Sigmoid colon (tissue), 6 donors: ENCODE measurements at regions not wholly inside any gene's neighbourhood (a gene's known extent, or its start where the extent isn't known, plus 50 kb on each side); places are given as distances from the start of the nearest gene placed in this dataset.

Experiments used
- DNase-seq: peaks from one replicate; pipeline ENCODE4 v3.0.0-alpha.2; 2019
- H3K27ac ChIP-seq, 4 donors: fragments of 200-600 bp; sonication (generic); one replicate each; pipeline ENCODE4 v1.5.1; 2016 to 2019; ENCODE audit warnings: mild to moderate bottlenecking in 1 of 4
- H3K27me3 ChIP-seq, 3 donors: fragments of 200-600 bp; sonication (generic); one replicate each; pipeline ENCODE4 v1.5.1; 2019; ENCODE audit warnings: mild to moderate bottlenecking in 1 of 3
- H3K36me3 ChIP-seq, 4 donors: fragments of 200-600 bp; sonication (generic); one replicate each; pipeline ENCODE4 v1.5.1; 2016 to 2019
- H3K4me1 ChIP-seq, 4 donors: fragments of 200-600 bp; sonication (generic); one replicate each; pipeline ENCODE4 v1.5.1; 2017 to 2019
- H3K4me3 ChIP-seq, 4 donors: fragments of 200-600 bp; sonication (generic); one replicate each; pipeline ENCODE4 v1.5.1; 2017 to 2019; ENCODE audit warnings: mild to moderate bottlenecking in 2 of 4, moderate library complexity in 1 of 4
- H3K9me3 ChIP-seq, 4 donors: fragments of 200-600 bp in 3 of 4; sonication (generic) in 3 of 4; one replicate each; pipeline versions ENCODE4 v1.5.1 to v1.6.1; 2013 to 2019
- EP300 ChIP-seq, 4 donors: sonication (generic); formaldehyde crosslinking; IDR thresholded peaks; one replicate each; pipeline ENCODE4 v1.6.1; 2017; ENCODE audit warnings: antibody characterized with exemption in 4 of 4
- POLR2A ChIP-seq, 2 donors: fragments of 450-650 bp; IDR thresholded peaks; one replicate each; pipeline ENCODE4 v1.6.1; 2016; ENCODE audit warnings: antibody characterized with exemption in 2 of 2, mild to moderate bottlenecking in 2 of 2, moderate library complexity in 2 of 2
- POLR2AphosphoS5 ChIP-seq, 4 donors: sonication (generic); formaldehyde crosslinking; IDR thresholded peaks; one replicate each; pipeline ENCODE4 v1.6.1; 2017; ENCODE audit warnings: antibody characterized with exemption in 4 of 4
- WGBS, 2 donors: extraction: QIAGEN DNeasy Blood & Tissue Kit; methylation state at CpG; one replicate each; pipeline ENCODE4 v1.1.7; 2013; 5-methylcytosine and 5-hydroxymethylcytosine counted together
- intact Hi-C: fragments of 100-400 bp; cut with DNase I; formaldehyde crosslinking; loops from one replicate; pipeline ENCODE4 v1.15.1; 2023
- TF ChIP-seq, protein P1 (sequence below), 4 experiments: fragments of 450-650 bp in 3 of 4; fragments of 200-600 bp in 1 of 4; IDR thresholded peaks; one replicate each; pipeline ENCODE4 v1.5.1; 2016 to 2019; ENCODE audit warnings: antibody characterized with exemption in 4 of 4, mild to moderate bottlenecking in 3 of 4, moderate library complexity in 2 of 4
- donor health status: healthy with polysubstance abuse.
- donor health status: healthy.

DNA sequence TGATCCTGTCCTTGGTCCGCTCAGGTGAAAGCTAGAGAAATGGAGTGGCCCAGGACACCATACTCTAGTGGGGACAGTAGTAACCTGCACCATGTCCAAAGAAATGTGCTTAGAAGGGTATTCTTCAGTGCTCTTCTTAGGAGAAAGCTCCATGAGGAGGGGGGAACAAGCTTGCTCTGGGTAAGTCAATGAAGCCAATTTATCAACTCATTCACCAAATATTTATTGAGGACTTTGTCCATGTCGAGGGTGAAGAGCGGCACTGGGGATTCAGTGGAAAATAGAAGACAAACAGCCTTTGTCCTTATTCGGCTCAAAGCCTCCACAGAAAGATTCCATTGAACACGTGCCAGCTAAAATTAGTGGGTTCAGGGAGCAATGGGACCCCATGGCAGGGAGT, 677.8 kb downstream of the BCL11B start:
- no peak for TF ChIP-seq POLR2AphosphoS5 (IDR thresholded peaks at IDR 0.05)
- TF ChIP-seq EP300 (IDR thresholded peaks at IDR 0.05), result no peak
- no peak for TF ChIP-seq POLR2A (IDR thresholded peaks at IDR 0.05)
- TF ChIP-seq, protein P1, sequence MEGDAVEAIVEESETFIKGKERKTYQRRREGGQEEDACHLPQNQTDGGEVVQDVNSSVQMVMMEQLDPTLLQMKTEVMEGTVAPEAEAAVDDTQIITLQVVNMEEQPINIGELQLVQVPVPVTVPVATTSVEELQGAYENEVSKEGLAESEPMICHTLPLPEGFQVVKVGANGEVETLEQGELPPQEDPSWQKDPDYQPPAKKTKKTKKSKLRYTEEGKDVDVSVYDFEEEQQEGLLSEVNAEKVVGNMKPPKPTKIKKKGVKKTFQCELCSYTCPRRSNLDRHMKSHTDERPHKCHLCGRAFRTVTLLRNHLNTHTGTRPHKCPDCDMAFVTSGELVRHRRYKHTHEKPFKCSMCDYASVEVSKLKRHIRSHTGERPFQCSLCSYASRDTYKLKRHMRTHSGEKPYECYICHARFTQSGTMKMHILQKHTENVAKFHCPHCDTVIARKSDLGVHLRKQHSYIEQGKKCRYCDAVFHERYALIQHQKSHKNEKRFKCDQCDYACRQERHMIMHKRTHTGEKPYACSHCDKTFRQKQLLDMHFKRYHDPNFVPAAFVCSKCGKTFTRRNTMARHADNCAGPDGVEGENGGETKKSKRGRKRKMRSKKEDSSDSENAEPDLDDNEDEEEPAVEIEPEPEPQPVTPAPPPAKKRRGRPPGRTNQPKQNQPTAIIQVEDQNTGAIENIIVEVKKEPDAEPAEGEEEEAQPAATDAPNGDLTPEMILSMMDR (IDR thresholded peaks at IDR 0.05), result no peak
- H3K4me1 ChIP-seq, result no peaks in the 10 kb centered on the region
- no peak for DNase-seq
- H3K9me3 ChIP-seq, result no peaks in the 10 kb centered on the region
- 79 to 88% methylated on average over 5 of the region's 5 CpGs for WGBS, 2 donors
- intact Hi-C loops, result no loop called here
- no peak overlapping the region for H3K4me3 ChIP-seq
- no peaks in the 10 kb centered on the region for H3K36me3 ChIP-seq
- H3K27me3 ChIP-seq, result no peaks in the 10 kb centered on the region
- H3K27ac ChIP-seq, result no peak overlapping the region

DNA sequence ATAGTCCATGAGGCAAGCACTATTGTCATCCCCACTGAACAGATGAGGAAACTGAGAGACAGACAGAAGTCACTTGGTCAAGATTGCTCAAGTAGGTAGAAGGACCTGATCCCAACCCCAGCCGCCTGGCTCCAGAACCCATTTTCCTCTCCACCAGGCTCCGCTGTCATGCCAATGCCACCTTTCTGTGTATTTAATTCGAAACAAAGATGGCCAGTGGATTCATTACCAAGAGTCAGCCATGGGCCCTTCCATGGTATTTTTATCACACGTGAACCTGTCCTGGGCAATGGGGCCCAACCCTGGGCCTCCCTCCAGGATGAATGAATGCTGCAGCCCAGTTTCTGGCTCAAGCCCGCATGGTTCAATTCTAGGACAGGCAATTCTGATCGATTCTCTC, 673.4 kb downstream of the BCL11B start:
- H3K27ac ChIP-seq, result no peak overlapping the region
- TF ChIP-seq, protein P1 (IDR thresholded peaks at IDR 0.05), result no peak
- no peak for TF ChIP-seq EP300 (IDR thresholded peaks at IDR 0.05)
- TF ChIP-seq POLR2AphosphoS5 (IDR thresholded peaks at IDR 0.05), result no peak
- TF ChIP-seq POLR2A (IDR thresholded peaks at IDR 0.05), result no peak
- no peak for DNase-seq
- no peaks in the 10 kb centered on the region for H3K27me3 ChIP-seq
- intact Hi-C loops, result no loop called here
- H3K9me3 ChIP-seq, result no peaks in the 10 kb centered on the region
- 92 to 94% methylated on average over 6 of the region's 6 CpGs for WGBS, 2 donors
- no peak overlapping the region for H3K4me3 ChIP-seq
- H3K36me3 ChIP-seq, result no peaks in the 10 kb centered on the region
- H3K4me1 ChIP-seq, result no peaks in the 10 kb centered on the region

DNA sequence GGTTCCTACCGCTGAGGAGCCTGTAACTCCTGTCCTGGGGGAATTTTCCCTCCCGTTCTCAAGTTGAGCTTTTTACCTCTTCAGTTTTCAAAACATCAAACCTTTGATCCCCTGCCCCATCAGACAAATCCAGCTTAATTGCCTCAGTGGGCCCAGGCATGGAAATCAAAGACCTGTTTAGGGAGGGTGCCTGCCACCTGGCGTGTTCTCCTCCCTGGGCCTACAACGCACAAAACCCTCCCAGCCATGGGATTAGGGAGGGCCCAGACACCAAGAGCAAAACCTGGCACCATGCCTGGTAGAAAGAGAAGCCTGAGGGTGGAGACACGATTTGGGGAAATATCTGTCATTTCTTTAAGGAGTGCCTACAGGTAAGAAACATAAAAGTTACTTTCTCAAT, 672.9 kb downstream of the BCL11B start:
- TF ChIP-seq POLR2A (IDR thresholded peaks at IDR 0.05) (no peak), POLR2AphosphoS5 (IDR thresholded peaks at IDR 0.05) (no peak), EP300 (IDR thresholded peaks at IDR 0.05) (no peak)
- TF ChIP-seq, protein P1 (IDR thresholded peaks at IDR 0.05), result no peak
- 59 to 87% methylated on average over 5 of the region's 5 CpGs for WGBS, 2 donors
- H3K9me3 ChIP-seq, result no peaks in the 10 kb centered on the region
- H3K36me3 ChIP-seq, result no peaks in the 10 kb centered on the region
- no peaks in the 10 kb centered on the region for H3K27me3 ChIP-seq
- H3K4me1 ChIP-seq, result no peaks in the 10 kb centered on the region
- intact Hi-C loops, result no loop called here
- no peak overlapping the region for H3K27ac ChIP-seq
- DNase-seq, result no peak
- H3K4me3 ChIP-seq, result no peak overlapping the region

DNA sequence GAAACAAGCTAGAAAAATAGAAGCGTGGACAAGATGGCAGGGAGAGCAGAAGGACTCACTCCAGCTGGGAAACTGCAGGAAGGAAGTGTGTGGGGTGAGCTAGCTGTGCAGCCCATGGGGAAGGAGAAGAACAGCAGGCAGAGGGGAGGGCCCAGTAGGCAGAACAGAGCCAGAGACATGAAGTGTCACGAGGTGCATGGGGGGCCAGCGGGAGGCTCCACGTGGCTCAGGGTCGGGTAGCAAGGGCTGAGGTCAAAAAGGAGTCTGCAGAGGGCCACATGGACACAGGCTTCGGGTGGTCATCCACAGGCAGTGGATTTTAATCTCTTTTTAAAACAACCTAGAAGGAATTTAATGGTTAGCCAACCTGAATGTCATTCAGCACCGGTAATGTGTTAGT, 669.0 kb downstream of the BCL11B start:
- Histone ChIP-seq H3K4me3 (no peak overlapping the region), H3K36me3 (no peaks in the 10 kb centered on the region), H3K27ac (no peak overlapping the region), H3K9me3 (no peaks in the 10 kb centered on the region), H3K4me1 (no peaks in the 10 kb centered on the region), H3K27me3 (no peaks in the 10 kb centered on the region)
- intact Hi-C loops, result no loop called here
- 55 to 62% methylated on average over 7 of the region's 7 CpGs for WGBS, 2 donors
- TF ChIP-seq POLR2AphosphoS5 (IDR thresholded peaks at IDR 0.05), result no peak
- DNase-seq, result no peak

DNA sequence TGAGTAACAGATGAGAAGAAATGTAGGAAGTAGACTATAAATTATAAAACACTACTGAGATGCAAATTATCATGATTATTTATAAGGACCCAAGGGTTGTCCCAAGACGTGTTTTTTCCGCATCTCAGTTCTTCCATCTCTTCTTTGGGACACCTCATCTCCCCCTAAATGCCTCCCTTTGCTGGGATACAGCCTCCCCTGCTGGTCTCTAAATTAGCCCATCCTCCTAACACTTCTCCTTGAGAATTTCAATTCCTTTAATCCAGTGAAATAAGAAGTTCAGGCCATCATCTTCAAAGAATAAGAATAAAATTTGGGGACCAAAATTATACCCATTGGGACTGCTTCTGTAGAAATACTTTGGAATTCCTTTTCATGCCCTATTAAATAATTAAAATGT, 667.0 kb downstream of the BCL11B start:
- Histone ChIP-seq H3K36me3 (no peaks in the 10 kb centered on the region), H3K4me1 (no peaks in the 10 kb centered on the region), H3K27ac (no peak overlapping the region), H3K9me3 (no peaks in the 10 kb centered on the region), H3K27me3 (no peaks in the 10 kb centered on the region), H3K4me3 (no peak overlapping the region)
- DNase-seq, result no peak
- intact Hi-C loops, result no loop called here
- TF ChIP-seq POLR2AphosphoS5 (IDR thresholded peaks at IDR 0.05), result no peak
- 84 to 89% methylated on average over 2 of the region's 2 CpGs for WGBS, 2 donors

DNA sequence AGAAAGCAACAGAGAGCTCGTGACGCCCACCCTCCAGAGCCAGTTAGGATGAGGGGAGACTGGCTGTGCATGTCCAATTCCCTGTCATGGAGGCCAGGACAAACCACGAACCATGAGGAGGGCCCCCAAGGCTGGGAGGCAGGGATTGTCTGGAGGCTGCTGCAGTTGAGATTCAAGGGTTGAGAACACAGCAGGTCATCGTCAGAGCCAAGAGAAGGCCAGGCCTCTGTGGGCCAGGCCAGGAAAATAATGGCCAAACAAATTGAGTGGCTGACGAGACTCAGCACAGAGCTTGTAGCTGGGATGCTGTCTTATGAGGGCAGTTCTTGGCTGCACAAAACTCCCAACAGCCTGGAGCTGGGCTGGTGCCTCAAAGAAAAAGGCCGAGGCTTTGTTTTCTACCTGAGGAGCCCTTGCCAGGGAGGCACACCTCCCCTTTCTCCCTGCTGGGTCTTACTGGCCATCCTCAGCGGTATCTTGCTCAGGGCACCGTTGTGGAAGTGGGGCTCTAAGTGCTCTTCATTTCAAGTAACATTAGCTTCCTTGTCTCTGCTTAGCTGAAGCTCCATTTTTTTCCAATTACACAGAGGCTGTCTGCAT, 665.9 kb downstream of the BCL11B start:
- TF ChIP-seq POLR2A (IDR thresholded peaks at IDR 0.05) (no peak), EP300 (IDR thresholded peaks at IDR 0.05) (no peak), POLR2AphosphoS5 (IDR thresholded peaks at IDR 0.05) (no peak)
- TF ChIP-seq, protein P1 (IDR thresholded peaks at IDR 0.05), result no peak
- WGBS, 2 donors, result 53 to 57% methylated on average over 8 of the region's 8 CpGs
- Histone ChIP-seq H3K4me1 (no peaks in the 10 kb centered on the region), H3K27ac (no peak overlapping the region), H3K9me3 (no peaks in the 10 kb centered on the region), H3K4me3 (no peak overlapping the region), H3K36me3 (no peaks in the 10 kb centered on the region), H3K27me3 (no peaks in the 10 kb centered on the region)
- DNase-seq, result no peak
- intact Hi-C loops, result no loop called here
